Esophagus muscularis mucosa (tissue), 4 donors: ENCODE measurements at regions not wholly inside any gene's neighbourhood (a gene's known extent, or its start where the extent isn't known, plus 50 kb on each side); places are given as distances from the start of the nearest gene placed in this dataset.

Source experiments
- DNase-seq: peaks from one replicate; pipeline ENCODE4 v3.0.0-alpha.2; 2017; ENCODE audit errors: extremely low spot score
- H3K27ac ChIP-seq, 4 donors: fragments of 200-600 bp; sonication (generic); replicated peaks in 1 of 4; 1 replicate in 3 of 4; 2 replicates in 1 of 4; pipeline ENCODE4 v1.5.1; 2016 to 2019; ENCODE audit warnings: mild to moderate bottlenecking in 1 of 4
- H3K27me3 ChIP-seq, 4 donors: fragments of 200-600 bp; sonication (generic); one replicate each; pipeline versions ENCODE4 v1.5.1 to v1.6.0; 2016 to 2019
- H3K36me3 ChIP-seq, 4 donors: fragments of 200-600 bp; sonication (generic); one replicate each; pipeline ENCODE4 v1.5.1; 2016 to 2019
- H3K4me1 ChIP-seq, 4 donors: fragments of 200-600 bp; sonication (generic); one replicate each; pipeline ENCODE4 v1.5.1; 2016 to 2019
- H3K4me3 ChIP-seq, 4 donors: fragments of 200-600 bp; sonication (generic); 1 replicate in 2 of 4; 2 replicates in 2 of 4; pipeline ENCODE4 v1.5.1; 2016 to 2019; ENCODE audit warnings: mild to moderate bottlenecking in 4 of 4, moderate library complexity in 1 of 4
- H3K9me3 ChIP-seq, 4 donors: fragments of 200-600 bp; sonication (generic); 1 replicate in 3 of 4; 2 replicates in 1 of 4; pipeline ENCODE4 v1.5.1; 2016 to 2019
- CTCF ChIP-seq, 3 experiments: fragments of 200-600 bp in 2 of 3; fragments of 450-650 bp in 1 of 3; sonication (generic) in 2 of 3; IDR thresholded peaks; one replicate each; pipeline ENCODE4 v1.5.1; 2017 to 2019; ENCODE audit warnings: antibody characterized with exemption in 3 of 3, mild to moderate bottlenecking in 2 of 3, moderate library complexity in 1 of 3
- EP300 ChIP-seq: sonication (generic); formaldehyde crosslinking; IDR thresholded peaks from one replicate; pipeline ENCODE4 v1.6.1; 2017; ENCODE audit warnings: antibody characterized with exemption
- POLR2A ChIP-seq: fragments of 450-650 bp; IDR thresholded peaks from one replicate; pipeline ENCODE4 v1.6.1; 2017; ENCODE audit warnings: antibody characterized with exemption, moderate library complexity, mild to moderate bottlenecking, low read depth
- POLR2AphosphoS5 ChIP-seq, 2 donors: sonication (generic); formaldehyde crosslinking; IDR thresholded peaks; one replicate each; pipeline ENCODE4 v1.6.1; 2017; ENCODE audit warnings: antibody characterized with exemption in 2 of 2
- WGBS: methylation state at CpG from one replicate; pipeline ENCODE4 v1.1.5; 2018; 5-methylcytosine and 5-hydroxymethylcytosine counted together
- intact Hi-C: fragments of 100-400 bp; cut with DNase I; formaldehyde crosslinking; loops from one replicate; pipeline ENCODE4 v1.15.1; 2023

GRCh38 chr18:53952700-53953099, 271.8 kb downstream of the MBD2 start:
- Histone ChIP-seq H3K9me3 (no peaks in the 10 kb centered on the region), H3K4me3 (no peak overlapping the region), H3K27ac (no peak overlapping the region), H3K27me3 (no peaks in the 10 kb centered on the region), H3K4me1 (no peaks in the 10 kb centered on the region), H3K36me3 (no peaks in the 10 kb centered on the region)
- intact Hi-C loops = no loop called here
- DNase-seq = no peak
- TF ChIP-seq CTCF (IDR thresholded peaks at IDR 0.05) = no peak
- TF ChIP-seq EP300 = no peak
- WGBS = 87% methylated on average over 3 of the region's 3 CpGs

- no peak for TF ChIP-seq EP300
- TF ChIP-seq POLR2AphosphoS5 (IDR thresholded peaks at IDR 0.05) = no peak
- TF ChIP-seq CTCF (IDR thresholded peaks at IDR 0.05) = no peak
- no peak for TF ChIP-seq POLR2A
These were observed 273.9 kb downstream of the MBD2 start for GRCh38 chr18:53950545-53950944.

GRCh38 chr18:53948991-53949390, 275.5 kb downstream of the MBD2 start:
- no peak overlapping the region for H3K4me3 ChIP-seq
- H3K27ac ChIP-seq = no peak overlapping the region
- DNase-seq = no peak
- H3K27me3 ChIP-seq = no peaks in the 10 kb centered on the region
- intact Hi-C loops = no loop called here
- no peaks in the 10 kb centered on the region for H3K4me1 ChIP-seq
- H3K36me3 ChIP-seq = no peaks in the 10 kb centered on the region
- TF ChIP-seq POLR2A (no peak), EP300 (no peak), CTCF (IDR thresholded peaks at IDR 0.05) (no peak), POLR2AphosphoS5 (IDR thresholded peaks at IDR 0.05) (no peak)
- no peaks in the 10 kb centered on the region for H3K9me3 ChIP-seq

More at GRCh38 chr18:53950545-53950944, 273.9 kb downstream of the MBD2 start:
- no peaks in the 10 kb centered on the region for H3K9me3 ChIP-seq
- no peak overlapping the region for H3K4me3 ChIP-seq
- H3K27ac ChIP-seq = no peak overlapping the region
- H3K36me3 ChIP-seq = no peaks in the 10 kb centered on the region
- intact Hi-C loops = no loop called here
- H3K27me3 ChIP-seq = no peaks in the 10 kb centered on the region
- WGBS = 80% methylated on average over 1 of the region's 1 CpG
- DNase-seq = no peak
- no peaks in the 10 kb centered on the region for H3K4me1 ChIP-seq

GRCh38 chr18:53947092-53947640, 277.3 kb downstream of the MBD2 start:
- Histone ChIP-seq H3K27ac (no peak overlapping the region), H3K9me3 (no peaks in the 10 kb centered on the region), H3K36me3 (no peaks in the 10 kb centered on the region), H3K27me3 (no peaks in the 10 kb centered on the region), H3K4me3 (no peak overlapping the region), H3K4me1 (no peaks in the 10 kb centered on the region)
- intact Hi-C loops = no loop called here
- 72% methylated on average over 5 of the region's 5 CpGs for WGBS
- TF ChIP-seq POLR2AphosphoS5 (IDR thresholded peaks at IDR 0.05) (no peak), CTCF (IDR thresholded peaks at IDR 0.05) (no peak), EP300 (no peak), POLR2A (no peak)
- no peak for DNase-seq

GRCh38 chr18:53946594-53946993, 277.9 kb downstream of the MBD2 start:
- H3K36me3 ChIP-seq = no peaks in the 10 kb centered on the region
- no peak overlapping the region for H3K27ac ChIP-seq
- intact Hi-C loops = no loop called here
- no peak for DNase-seq
- H3K27me3 ChIP-seq = no peaks in the 10 kb centered on the region
- 32% methylated on average over 1 of the region's 1 CpG for WGBS
- H3K9me3 ChIP-seq = no peaks in the 10 kb centered on the region
- TF ChIP-seq EP300 (no peak), CTCF (IDR thresholded peaks at IDR 0.05) (no peak), POLR2A (no peak), POLR2AphosphoS5 (IDR thresholded peaks at IDR 0.05) (no peak)
- no peaks in the 10 kb centered on the region for H3K4me1 ChIP-seq
- H3K4me3 ChIP-seq = no peak overlapping the region
